ENCODE measurements at regions not wholly inside any gene's neighbourhood (a gene's known extent, or its start where the extent isn't known, plus 50 kb on each side); places are given as distances from the start of the nearest gene placed in this dataset.

DNA sequence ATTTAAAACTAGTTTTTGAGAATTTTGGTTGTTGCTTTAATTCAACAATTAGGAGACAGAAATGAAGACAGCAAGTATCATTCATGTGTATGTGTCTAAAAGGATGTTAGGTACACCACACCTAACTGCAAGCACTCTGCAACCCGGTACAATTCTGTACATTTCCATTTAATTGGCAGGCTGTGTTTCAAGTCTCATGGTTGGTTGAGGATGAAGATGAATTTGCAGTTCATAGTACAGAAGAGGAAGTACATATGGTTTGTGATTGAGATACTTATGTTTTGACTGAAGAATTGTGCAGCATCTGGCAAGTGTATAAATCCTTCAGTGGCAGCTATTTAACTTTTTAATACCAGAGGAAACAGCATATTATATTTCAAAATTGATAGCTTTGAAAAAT lies 628.7 kb upstream of the ZNF608 start:
- H3K4me3 Mint-ChIP-seq = no peak overlapping the region
- no peak for TF ChIP-seq CTCF (conservative IDR thresholded peaks at IDR 0.05)
- Histone ChIP-seq H3K4me1 (ENCODE audit: control insufficient read depth, insufficient read depth, low read length) (peaks cover 2% of the 10 kb centered on the region), H3K4me3 (ENCODE audit: low read length) (no peak overlapping the region), H3K27me3 (ENCODE audit: control insufficient read depth, insufficient read depth, low read length, poor library complexity, severe bottlenecking) (no peaks in the 10 kb centered on the region), H3K36me3 (ENCODE audit: control insufficient read depth, insufficient read depth, low read length) (no peaks in the 10 kb centered on the region), H3K9ac (ENCODE audit: extremely low read depth, low read length, poor library complexity, severe bottlenecking) (no peak overlapping the region), H3K9me3 (ENCODE audit: control insufficient read depth, low read length) (no peaks in the 10 kb centered on the region), H3K27ac (ENCODE audit: low read depth, low read length) (no peak overlapping the region)
- no peak overlapping the region for H3K27ac Mint-ChIP-seq
- H3K4me1 Mint-ChIP-seq = peaks cover 48% of the 10 kb centered on the region
- H3K36me3 Mint-ChIP-seq (ENCODE audit: low read depth) = no peaks in the 10 kb centered on the region
- no peaks in the 10 kb centered on the region for H3K9me3 Mint-ChIP-seq
- 80 to 100% methylated on average over 1 of the region's 1 CpG for WGBS, 2 experiments (ENCODE audit: insufficient coverage in 1 of 2, insufficient read length in 1 of 2)
- H3K27me3 Mint-ChIP-seq (ENCODE audit: insufficient read depth) = no peaks in the 10 kb centered on the region
- DNase-seq = no peak

DNA sequence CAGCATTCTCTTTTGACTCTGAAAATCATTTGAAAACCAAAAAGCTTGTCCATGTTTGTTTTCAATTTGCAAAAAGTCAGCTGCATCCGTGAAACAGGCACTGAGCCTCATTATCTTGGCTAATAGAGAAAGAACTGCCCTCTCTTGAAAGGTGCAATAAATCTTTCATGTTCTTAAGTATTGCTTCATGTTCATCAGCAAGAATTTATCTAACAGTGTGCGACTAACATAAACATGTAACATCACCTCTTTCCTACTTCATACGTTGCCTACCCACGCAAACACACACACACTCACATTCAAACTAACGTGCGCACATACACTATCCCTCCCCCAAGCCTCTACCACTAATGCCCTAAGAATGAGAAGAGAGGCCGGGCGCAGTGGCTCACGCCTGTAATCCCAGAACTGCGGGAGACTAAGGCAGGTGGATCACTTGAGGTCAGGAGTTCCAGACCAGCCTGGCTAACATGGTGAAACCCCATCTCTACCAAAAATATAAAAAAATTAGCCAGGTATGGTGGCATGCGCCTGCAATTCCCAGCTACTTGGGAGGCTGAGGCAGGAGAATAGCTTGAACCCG lies 629.7 kb upstream of the ZNF608 start:
- H3K36me3 Mint-ChIP-seq (ENCODE audit: low read depth) = no peaks in the 10 kb centered on the region
- no peak overlapping the region for H3K9ac ChIP-seq (ENCODE audit: extremely low read depth, low read length, poor library complexity, severe bottlenecking)
- no peaks in the 10 kb centered on the region for H3K27me3 Mint-ChIP-seq (ENCODE audit: insufficient read depth)
- no peak for TF ChIP-seq CTCF (conservative IDR thresholded peaks at IDR 0.05)
- H3K4me1 Mint-ChIP-seq = peaks cover 42% of the 10 kb centered on the region
- WGBS, 2 experiments (ENCODE audit: insufficient coverage in 1 of 2, insufficient read length in 1 of 2) = 88 to 95% methylated on average over 3 to 12 of the region's 12 CpGs
- H3K27ac Mint-ChIP-seq = no peak overlapping the region
- H3K27me3 ChIP-seq (ENCODE audit: control insufficient read depth, insufficient read depth, low read length, poor library complexity, severe bottlenecking) = no peaks in the 10 kb centered on the region
- H3K4me3 ChIP-seq (ENCODE audit: low read length) = no peak overlapping the region
- H3K4me1 ChIP-seq (ENCODE audit: control insufficient read depth, insufficient read depth, low read length) = peaks cover 2% of the 10 kb centered on the region
- no peak overlapping the region for H3K27ac ChIP-seq (ENCODE audit: low read depth, low read length)
- H3K9me3 Mint-ChIP-seq = no peaks in the 10 kb centered on the region
- H3K9me3 ChIP-seq (ENCODE audit: control insufficient read depth, low read length) = no peaks in the 10 kb centered on the region
- H3K36me3 ChIP-seq (ENCODE audit: control insufficient read depth, insufficient read depth, low read length) = no peaks in the 10 kb centered on the region
- no peak overlapping the region for H3K4me3 Mint-ChIP-seq
- DNase-seq = no peak

GRCh38 chr5:125377141-125377540 lies 630.7 kb upstream of the ZNF608 start:
- H3K27me3 ChIP-seq (ENCODE audit: control insufficient read depth, insufficient read depth, low read length, poor library complexity, severe bottlenecking) = no peaks in the 10 kb centered on the region
- no peaks in the 10 kb centered on the region for H3K36me3 ChIP-seq (ENCODE audit: control insufficient read depth, insufficient read depth, low read length)
- H3K9me3 ChIP-seq (ENCODE audit: control insufficient read depth, low read length) = no peaks in the 10 kb centered on the region
- H3K4me1 Mint-ChIP-seq = peaks cover 41% of the 10 kb centered on the region
- no peaks in the 10 kb centered on the region for H3K27me3 Mint-ChIP-seq (ENCODE audit: insufficient read depth)
- H3K36me3 Mint-ChIP-seq (ENCODE audit: low read depth) = no peaks in the 10 kb centered on the region
- H3K9ac ChIP-seq (ENCODE audit: extremely low read depth, low read length, poor library complexity, severe bottlenecking) = no peak overlapping the region
- no peak overlapping the region for H3K4me3 ChIP-seq (ENCODE audit: low read length)
- TF ChIP-seq CTCF (conservative IDR thresholded peaks at IDR 0.05) = no peak
- 17 to 53% methylated on average over 1 of the region's 1 CpG for WGBS, 2 experiments (ENCODE audit: insufficient coverage in 1 of 2, insufficient read length in 1 of 2)
- no peaks in the 10 kb centered on the region for H3K9me3 Mint-ChIP-seq
- H3K27ac Mint-ChIP-seq = no peak overlapping the region
- no peak for DNase-seq
- H3K27ac ChIP-seq (ENCODE audit: low read depth, low read length) = peak overlapping the region; percentile 5
- no peak overlapping the region for H3K4me3 Mint-ChIP-seq
- H3K4me1 ChIP-seq (ENCODE audit: control insufficient read depth, insufficient read depth, low read length) = peaks cover 2% of the 10 kb centered on the region
